ENCODE measurements at regions not wholly inside any gene's neighbourhood (a gene's known extent, or its start where the extent isn't known, plus 50 kb on each side); places are given as distances from the start of the nearest gene placed in this dataset.

DNA sequence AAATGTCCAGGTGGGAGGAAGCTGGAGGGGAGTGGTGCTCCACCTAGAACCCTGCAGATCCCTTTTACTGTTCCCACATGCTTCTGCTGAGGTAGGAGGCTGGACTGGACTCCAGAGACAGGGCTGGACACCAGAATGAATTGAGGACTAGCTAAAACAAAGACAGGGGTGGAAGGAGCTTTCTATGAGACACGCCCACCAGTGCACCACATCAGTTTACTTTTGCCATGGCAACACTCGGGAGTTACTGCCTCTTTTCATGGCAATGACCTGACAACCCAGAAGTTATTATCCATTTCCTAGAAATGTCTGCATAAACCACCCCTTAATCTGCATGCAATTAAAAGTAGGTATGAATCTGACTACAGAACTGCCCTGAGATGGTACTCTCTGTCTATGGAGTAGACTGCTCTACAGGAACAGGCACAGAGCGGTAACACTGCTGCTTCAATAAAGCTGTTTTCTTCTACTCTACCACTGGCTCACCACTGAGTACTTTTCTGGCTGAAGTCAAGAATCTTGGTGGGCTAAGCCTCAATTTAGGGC is 211.7 kb downstream of the TFAP2C start:
- no peak for DNase-seq

DNA sequence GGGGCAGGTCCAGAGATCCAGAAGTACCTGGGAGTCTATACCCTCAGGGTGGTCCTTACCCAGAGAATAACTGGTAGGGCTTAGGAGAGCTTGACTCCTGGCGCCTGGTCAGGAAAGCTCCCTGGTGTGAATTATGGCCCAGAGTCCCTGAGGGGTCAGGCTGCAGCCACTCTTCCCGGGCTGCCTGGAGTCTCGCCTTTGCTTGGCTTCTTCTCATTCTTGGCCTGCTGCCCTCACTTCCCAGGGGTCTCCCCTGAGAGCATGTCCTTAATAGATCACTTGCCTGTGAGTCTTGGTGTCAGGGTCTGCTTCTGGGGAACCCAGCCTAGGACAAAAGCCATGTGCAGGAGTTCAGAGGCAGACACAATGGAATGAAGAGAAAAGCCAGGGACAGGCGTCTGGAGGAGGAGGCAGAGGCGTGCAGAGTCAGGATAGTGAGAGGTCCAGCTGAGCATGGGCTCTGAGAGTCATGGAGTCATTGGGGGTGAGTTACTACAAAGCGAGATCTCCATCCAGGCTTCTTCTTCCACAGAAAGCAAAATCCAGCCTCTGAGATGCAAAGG is 212.3 kb downstream of the TFAP2C start:
- DNase-seq, result no peak

DNA sequence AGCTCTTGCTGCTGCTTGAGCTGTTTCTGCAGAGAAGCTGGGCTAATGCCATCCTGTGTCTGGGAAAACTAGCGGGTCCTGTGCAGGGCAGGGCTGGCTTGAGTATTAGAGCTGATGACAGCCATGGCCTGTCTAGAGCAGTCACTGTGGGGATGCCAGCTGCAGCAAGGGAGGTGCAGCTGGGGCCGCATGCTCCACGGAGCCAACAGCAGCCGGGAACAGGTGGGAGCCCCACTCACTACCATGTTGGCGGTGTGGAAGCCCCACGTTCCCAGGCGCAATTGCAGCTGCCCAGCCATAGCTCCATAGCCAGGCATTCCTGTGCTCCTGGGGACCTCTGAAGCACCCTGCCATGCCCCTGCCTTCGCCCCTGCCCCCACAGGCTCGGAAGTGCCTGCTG is 212.9 kb downstream of the TFAP2C start:
- no peak for DNase-seq

DNA sequence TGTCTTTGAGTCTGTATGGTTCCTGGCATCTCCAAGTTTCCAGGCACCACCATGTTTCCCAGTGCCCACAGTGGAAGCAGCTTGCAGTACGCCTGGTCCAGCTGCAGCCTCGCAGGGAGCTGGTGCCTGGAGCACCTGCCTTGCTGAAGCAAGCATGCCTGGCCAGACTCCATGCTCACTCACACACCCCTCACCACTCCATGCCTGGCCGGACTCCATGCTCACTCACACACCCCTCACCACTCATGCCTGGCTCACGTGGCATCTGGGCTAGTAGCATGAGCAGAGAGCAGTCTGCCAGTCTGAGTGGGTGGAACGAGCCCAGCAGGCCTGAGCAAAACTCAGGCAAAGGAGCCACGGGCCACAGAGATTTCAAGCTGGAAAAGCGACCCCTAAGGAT is 214.3 kb downstream of the TFAP2C start:
- DNase-seq, result no peak

DNA sequence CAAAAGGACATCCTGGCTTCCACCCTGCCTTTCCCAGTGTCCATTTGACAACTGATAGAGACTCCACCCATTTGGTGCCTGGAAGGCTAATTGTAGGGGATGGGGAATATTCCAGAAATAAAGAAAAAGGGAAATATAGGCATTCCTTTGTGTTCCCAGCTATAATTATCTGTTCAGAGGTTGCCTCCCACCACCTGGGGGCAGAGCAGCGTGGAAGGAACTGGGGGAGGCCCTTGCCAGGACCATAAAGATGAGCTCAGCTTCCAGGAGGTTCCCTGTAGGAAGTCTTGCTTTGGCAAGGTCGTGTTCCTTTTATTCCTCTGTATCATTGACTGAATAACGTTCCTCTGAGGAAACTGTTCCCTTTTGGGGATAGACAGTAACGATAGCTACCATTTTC is 214.7 kb downstream of the TFAP2C start:
- no peak for DNase-seq

DNA sequence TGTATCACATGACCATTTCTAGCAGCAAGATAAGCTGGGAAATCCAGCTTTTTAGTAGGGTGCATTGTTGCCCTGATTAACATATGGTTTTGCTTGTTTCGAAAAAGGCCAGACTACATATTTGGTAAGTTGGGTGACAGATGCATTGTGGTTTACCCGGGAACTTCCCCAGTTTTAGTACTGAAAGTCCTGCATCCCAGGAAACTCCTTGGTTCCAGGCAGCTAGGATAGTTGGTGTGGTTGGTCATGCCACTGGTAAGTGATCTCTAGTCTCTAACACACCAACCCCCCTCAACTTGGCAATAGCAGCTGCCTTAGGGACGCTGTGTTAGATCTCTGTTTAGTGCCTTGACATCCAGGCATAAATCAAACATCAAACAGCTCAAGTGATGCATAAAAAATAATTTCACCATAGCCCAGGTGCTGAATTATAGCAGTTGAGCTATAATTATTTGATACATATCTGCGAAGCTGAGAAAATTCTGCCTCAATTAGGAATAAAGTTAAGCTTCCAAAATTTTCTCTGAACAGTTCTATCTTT is 216.5 kb downstream of the TFAP2C start:
- no peak for DNase-seq

DNA sequence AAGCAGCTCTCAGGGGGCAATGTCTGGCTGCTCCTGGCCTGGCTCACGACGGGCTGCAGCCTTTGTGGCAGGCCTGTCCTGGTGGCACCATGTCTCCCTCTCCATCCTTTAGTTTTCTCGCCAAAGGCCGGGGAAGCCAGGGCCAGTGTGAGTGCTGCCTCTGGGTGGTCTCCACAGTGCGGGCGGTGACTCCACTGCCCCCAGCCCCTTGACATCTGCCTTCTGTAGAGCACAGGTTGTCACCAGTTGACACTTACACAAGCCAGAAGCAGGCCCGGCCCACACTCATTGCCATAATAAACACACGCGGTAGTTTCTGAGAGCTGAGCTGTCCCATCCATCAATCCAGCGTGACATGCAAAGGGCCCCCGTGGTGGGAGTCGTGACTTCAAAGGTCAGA is 219.5 kb downstream of the TFAP2C start:
- no peak for DNase-seq

DNA sequence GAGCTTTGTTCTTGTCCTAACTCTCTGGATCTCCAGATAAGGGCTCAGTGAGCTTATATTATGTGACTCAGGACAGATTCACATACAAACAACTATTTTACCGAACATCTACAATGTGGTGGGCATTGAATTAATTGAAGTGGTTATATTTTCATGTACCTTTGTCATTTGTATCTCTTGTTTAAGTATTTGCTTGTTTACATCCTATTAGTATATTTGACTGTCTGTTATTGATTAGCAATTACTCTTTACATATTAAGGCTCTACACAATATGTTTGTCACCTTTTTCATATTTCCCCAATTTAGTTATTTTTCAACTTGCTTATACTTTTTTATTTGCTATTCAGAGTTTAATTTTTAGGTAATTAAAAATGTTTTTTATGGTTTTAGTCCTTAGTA is 222.4 kb downstream of the TFAP2C start:
- DNase-seq, result no peak

DNA sequence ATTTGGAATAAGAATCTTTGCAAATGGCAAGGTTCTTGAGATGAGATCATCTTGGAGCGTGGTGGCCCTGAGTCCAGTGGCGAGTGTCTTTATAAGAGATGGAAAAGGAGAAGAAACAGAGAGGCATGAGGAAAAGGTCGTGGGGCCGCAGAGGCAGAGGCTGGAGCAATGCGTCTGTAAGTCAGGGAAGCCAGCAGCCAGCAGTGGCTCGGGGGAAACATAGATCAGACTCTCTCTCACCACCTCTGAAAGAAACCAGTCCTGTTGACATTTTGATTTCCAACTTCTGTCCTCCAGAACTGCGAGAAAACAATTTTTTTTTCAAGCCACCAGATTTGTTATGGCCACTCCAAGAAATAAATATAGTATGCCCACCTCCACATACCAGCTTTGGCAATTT is 226.6 kb downstream of the TFAP2C start:
- no peak for DNase-seq

DNA sequence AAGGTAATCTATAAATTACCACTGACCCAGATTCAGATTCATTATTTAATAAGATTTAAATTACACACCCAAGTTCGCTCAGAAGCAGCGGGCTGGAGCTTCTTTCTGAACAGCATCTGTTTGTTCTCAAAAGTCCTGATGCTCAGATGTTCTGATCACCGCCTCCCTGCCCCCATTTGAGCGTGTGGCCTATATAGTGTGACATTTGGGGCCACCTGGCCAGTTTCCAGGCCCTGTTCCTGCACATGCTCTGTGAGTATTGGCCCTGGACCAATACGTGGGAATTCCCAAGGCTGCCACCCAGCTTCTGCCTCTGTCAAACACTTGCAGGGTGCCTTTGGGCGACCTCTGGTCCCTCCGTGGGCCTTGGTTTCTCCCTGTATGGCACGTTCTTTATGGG is 228.8 kb downstream of the TFAP2C start:
- DNase-seq, result no peak

DNA sequence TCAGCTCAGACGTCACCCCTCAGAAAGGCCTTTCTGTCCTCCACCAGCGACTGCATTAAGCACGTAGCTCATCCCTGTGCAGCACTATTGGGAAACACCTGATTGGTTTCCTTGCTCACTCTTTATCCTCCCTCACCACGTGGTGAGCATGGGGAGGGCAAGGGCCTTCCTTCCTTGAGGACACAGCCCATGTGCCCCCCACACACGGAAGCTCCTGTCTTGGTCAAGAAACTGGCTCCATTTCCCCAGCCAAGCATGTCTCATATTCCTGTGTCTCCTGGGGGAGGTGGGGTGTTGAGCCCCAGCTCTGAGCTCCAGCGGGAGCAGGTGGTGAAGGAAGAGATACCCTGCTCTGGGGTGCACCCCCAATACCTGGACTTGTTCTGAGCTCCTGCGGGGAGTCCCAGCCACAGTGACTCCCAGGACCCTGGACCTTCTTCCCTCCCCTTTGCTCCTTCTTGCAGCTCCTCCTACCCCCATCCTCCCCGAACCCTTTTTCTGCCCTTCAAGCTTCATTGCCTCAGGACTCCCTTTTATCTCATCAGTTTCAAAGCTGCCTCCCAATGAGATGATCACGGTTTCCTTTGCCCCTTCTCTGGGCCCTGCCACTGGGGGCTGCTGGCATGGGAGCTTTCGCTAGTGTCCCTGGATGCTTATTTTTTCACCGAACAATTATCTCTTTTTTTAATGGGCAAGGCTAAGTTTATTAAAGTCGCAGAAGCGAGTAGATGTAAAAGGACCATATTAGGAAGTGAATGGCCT is 230.1 kb downstream of the TFAP2C start:
- no peak for DNase-seq

DNA sequence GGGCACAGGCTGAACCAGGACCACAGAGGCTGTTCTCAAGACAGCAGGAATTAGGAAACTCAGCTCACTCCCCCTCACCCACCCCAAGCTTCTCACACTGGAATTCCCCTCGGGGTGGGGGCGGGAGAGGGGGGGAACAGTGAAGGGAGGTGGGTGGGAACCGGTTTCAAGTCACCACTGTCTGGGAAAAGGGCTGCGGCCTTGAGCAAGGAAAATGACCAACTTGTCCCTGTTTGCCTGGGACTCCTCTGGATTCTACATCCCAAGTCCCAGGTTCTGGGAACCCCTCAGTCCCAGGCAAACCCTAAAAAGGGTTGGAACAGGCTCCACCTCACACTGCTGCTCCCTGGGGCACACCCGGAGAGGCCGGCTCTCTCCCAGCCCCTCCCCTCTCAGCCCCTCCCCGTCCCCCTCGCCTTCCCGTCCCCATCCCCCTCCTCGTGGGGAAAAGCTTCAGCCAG is 230.7 kb downstream of the TFAP2C start:
- no peak for DNase-seq

DNA sequence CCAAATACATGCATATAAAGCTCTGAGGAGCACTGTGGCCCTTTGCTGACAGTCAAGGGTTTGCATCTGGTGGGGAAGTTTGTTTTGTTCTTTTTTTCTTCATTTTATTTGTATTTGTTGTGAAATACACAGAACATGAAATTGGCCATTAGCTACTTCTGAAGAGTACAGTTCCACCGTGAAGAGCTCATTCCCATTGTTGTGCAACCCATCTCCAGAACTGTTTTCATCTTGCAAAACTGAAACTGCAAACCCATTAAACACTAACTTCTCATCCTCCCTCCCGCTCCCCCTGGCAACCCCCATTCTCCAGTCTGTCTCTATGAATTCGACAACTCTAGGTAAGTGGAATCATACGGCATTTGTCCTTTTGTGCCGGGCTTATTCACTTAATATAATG is 231.3 kb downstream of the TFAP2C start:
- DNase-seq, result no peak

DNA sequence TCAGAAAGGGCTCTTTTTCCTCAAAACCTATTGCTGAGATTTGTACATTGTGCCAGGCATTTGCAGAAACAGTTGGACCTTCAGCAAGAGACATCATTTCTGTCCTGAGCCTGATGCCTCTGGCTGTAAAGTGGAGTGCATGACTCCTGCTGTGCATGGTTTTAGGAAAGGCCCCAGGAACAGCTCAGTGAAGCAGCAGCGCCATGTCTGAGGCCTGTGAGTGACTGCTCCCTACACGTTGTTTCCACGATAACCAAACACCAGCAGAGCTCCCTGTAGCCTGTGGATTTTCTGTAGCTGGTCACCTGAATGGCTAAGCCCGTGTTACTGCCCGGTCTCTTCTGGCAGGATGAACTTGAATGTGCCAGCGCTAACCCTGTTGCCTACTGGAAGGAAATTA is 232.5 kb downstream of the TFAP2C start:
- no peak for DNase-seq

DNA sequence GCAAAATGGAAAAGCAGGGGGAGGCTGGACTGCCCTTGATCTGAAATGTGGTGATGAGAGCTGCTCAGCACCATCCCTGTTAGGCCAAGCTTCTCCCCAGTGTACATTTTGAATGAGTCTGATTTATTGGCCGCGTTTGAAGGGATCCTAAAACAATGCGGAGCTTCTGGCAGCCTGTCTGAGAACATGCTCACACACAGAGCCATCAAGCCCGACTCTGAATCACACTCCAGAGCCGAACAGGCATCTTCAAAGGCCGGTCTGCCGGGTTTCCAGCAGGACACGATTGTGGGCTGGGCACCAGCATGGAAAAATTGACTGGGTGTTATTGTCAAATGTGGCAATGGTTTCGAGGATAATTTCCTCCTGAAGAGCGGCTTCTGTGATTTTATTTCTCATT is 235.9 kb downstream of the TFAP2C start:
- no peak for DNase-seq

DNA sequence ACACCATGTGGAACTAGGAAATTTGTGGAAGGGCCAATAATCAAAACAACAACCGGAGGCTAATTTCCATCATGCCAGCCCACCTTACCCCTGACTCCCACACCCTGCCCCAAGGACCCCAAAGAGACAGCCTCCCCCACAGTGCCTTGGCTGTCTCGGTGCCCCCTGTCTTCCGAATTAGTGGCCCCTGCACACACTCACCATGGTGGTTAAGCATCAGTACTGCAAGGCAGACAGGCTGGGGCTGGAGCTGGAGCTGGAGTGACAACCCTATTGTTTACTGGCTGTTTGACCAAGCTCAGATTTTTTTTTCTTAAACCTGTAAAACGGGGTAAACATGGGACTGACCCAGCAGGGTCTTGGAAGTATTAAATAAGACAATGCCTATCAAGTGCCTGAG is 238.0 kb downstream of the TFAP2C start:
- no peak for DNase-seq

DNA sequence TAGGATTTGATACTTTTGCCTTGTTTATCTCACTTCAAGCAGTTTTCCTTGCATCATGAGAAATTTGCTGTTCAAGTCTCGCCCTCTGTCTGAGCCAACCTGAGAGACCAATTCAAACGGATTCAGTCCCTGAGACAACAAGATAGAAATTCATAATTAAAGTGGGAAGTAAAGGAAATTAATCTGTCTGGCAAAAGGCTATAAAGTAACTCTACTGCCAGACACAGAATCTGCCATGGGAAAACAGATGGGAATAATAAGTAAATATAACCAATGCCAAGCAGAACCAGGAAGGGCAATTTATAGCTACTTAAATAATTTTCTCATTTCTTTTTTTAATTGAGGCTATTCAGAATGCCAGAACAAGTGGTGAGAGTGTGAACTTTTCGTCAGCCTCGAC is 239.6 kb downstream of the TFAP2C start:
- no peak for DNase-seq

DNA sequence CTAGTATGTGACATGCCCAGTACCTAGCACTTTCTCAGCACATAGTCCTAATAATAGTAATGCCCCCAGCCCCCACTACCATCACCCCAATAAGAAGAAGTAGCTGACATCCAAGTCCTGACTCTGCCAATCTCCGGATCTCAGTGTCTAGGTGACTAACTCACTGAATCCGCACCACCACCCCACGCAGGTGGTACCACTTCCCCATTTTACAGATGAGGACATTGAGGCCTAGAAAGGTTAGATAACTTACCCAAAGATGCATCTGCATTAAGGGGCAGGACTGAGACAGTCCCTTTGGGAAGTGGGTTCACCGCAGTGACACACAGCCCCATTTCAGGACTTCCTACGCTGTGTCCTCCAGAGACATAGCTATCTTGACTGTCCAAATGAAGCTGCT is 241.2 kb downstream of the TFAP2C start:
- DNase-seq, result no peak

DNA sequence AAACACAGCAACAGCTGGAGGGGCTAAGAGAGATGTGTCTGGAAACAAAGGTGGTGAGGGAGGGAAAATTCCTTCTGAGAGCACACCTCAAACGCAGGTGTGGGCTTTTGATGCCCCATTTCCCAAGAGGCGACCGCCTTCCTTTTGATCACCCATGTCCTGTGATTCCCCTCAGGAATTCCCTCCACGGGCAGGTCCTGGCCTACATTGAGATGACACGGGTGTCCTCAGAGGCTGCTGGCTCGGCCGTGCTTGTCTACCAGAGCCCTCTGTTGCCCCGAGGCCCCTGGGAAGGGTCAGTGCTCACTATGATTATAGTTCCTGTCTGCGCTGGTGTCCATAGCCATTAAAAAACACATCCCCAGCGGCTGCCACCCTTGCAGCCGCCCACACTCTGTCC is 242.6 kb downstream of the TFAP2C start:
- no peak for DNase-seq

DNA sequence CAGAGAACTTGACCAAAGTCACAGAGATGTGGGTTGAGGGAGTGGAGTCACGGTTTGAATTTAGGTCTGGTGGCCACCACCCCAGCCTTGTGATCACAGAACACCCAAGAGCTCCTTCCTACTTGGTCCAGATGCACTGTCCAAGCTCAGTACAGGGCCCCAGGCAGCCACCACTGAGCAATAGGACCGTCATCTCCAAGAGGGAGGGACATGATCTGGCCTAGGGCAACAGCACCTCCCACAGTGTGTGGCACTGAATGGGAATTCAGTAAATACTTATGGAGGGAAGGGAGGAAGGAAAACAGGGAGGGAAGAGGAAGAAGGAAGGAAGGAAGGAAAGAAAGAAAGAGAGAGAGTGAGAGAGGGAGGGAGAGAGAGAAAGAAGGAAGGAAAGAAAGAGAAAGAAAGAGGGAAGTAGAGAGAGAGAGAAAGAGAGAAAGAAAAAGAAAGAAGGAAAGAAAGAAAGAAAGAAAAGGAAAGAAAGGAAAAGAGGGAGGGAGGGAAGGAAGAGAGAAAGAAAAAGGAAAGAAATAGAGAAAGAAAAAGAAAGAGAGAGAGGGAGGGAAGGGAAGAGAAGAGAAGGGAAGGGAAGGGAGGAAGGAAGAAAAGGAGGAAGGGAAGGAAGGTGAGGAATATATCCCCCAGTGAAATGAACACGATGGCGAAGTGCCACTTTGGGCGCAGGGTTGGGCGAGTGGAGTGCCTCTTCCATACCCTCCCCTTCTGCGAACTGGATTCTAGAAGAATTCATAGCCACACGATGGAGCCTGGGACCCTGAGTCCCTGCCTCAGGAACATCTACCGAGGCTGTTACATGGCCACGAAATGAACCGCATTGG is 243.7 kb downstream of the TFAP2C start:
- no peak for DNase-seq

DNA sequence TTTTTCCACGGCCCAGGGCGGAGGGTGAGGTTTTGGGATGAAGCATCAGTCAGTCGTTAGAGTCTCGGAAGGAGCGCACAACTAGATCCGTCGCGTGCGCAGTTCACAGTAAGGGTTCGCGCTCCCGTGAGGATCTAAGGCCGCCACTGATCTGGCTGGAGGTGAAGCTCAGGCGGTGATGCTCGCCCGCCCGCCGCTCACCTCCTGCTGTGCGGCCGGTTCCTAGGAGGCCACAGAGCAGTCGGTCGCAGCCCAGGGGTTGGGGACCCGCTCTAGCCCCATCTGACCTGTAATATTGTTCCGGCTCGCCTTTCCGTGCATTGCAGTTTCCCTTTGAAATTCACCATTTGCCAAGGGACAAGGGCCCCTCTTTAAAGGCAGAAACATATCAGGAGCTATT is 244.7 kb downstream of the TFAP2C start:
- DNase-seq, result no peak

DNA sequence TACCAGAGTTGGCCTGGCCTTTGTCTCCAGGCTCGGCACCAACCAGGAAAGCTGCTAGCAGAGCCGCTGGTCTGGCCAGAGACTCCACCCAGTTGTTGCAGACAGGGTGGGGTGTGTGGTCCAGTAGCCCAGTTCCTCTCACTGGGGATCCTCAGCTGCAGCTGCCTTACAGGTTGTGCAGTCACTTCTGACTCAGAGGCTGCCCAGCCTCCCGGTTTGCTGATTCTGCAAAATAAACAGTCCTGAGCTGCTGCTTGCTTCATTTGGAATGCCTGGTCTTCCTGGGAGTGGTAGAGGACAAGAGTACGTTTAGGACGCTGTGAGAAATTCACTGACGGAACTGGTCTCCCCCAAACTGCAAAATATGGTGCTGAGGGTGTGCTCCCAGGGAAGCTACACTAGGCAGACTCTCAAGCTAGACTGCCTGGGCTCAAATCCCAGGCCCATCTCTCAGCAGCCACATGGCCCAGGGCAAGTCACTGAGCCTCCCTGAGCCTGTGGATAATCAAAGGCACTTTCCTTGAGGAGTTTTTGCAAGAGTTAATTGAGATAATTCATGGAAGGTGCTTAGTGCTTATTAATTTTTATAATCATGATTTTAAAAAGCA is 246.1 kb downstream of the TFAP2C start:
- DNase-seq, result no peak

DNA sequence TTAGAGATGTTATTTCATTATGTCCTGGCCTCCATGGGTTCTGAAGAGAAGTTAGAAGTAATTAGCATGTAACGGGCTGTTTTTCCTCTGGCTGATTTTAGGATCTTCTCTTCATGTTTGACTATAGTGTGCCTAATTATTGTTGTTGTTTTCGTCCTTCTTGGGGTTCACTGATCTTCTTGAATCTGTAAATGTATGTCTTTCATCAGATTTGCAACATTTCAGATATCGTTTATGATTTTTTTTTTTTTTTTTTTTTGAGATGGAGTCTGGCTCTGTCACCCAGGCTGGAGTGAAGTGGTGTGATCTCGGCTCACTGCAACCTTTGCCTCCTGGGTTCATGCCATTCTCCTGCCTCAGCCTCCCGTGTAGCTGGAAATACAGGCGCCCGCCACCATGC is 246.7 kb downstream of the TFAP2C start:
- no peak for DNase-seq
